Keratinocyte (primary cell): ENCODE measurements at regions not wholly inside any gene's neighbourhood (a gene's known extent, or its start where the extent isn't known, plus 50 kb on each side); places are given as distances from the start of the nearest gene placed in this dataset.

Experiments used
- DNase-seq: peaks from one replicate; pipeline ENCODE4 v3.0.0-alpha.2; 2011; ENCODE audit warnings: low read depth, missing footprints, low spot score
- FAIRE-seq: peaks from 2 replicates; lab custom pipeline; 2011; peaks lifted over from hg19 to GRCh38; lab: Jason Lieb, UNC
- H2AFZ ChIP-seq: 2 replicates; pipeline ENCODE4 v1.6.0; 2012; ENCODE audit warnings: low read length, control low read depth, inconsistent platforms; ENCODE audit not compliant: control insufficient read depth
- H3K27ac ChIP-seq: 2 replicates; pipeline ENCODE4 v1.5.1; 2011; ENCODE audit warnings: low read length; ENCODE audit not compliant: control insufficient read depth, insufficient read depth
- H3K27me3 ChIP-seq: 3 replicates; pipeline ENCODE4 v1.6.0; 2011; ENCODE audit warnings: low read length; ENCODE audit not compliant: control insufficient read depth, insufficient read depth; ENCODE audit errors: extremely low read depth
- H3K36me3 ChIP-seq, 2 experiments: 2 replicates in 1 of 2; 3 replicates in 1 of 2; pipeline ENCODE4 v1.5.1; 2011; ENCODE audit warnings: low read length in 2 of 2, mild to moderate bottlenecking in 1 of 2; ENCODE audit not compliant: control insufficient read depth in 2 of 2, insufficient read depth in 2 of 2; ENCODE audit errors: extremely low read depth in 1 of 2
- H3K4me1 ChIP-seq: 3 replicates; pipeline ENCODE4 v1.5.1; 2011; ENCODE audit warnings: low read length; ENCODE audit not compliant: control insufficient read depth, insufficient read depth; ENCODE audit errors: extremely low read depth
- H3K4me2 ChIP-seq: 3 replicates; pipeline ENCODE4 v1.6.0; 2011; ENCODE audit warnings: low read depth, low read length; ENCODE audit not compliant: control insufficient read depth, insufficient read depth; ENCODE audit errors: extremely low read depth
- H3K4me3 ChIP-seq, 3 experiments: fragments of 200-600 bp in 1 of 3; sonication (generic) in 1 of 3; 2 replicates in 2 of 3; 3 replicates in 1 of 3; pipeline ENCODE4 v1.5.1; 2011 to 2016; ENCODE audit warnings: low read length in 3 of 3, mild to moderate bottlenecking in 3 of 3, control low read depth in 2 of 3, inconsistent platforms in 1 of 3, low read depth in 1 of 3, mixed read lengths in 1 of 3, mixed run types in 1 of 3, moderate library complexity in 1 of 3; ENCODE audit not compliant: control insufficient read depth in 2 of 3, insufficient read depth in 2 of 3; ENCODE audit errors: extremely low read depth in 1 of 3
- H3K79me2 ChIP-seq: 2 replicates; pipeline ENCODE4 v1.6.0; 2012; ENCODE audit warnings: low read length; ENCODE audit not compliant: control insufficient read depth, insufficient read depth
- H3K9ac ChIP-seq: 3 replicates; pipeline ENCODE4 v1.6.0; 2011; ENCODE audit warnings: low read length; ENCODE audit not compliant: control insufficient read depth, insufficient read depth; ENCODE audit errors: extremely low read depth
- H3K9me1 ChIP-seq: 3 replicates; pipeline ENCODE4 v1.6.0; 2011; ENCODE audit warnings: low read length; ENCODE audit not compliant: control insufficient read depth, insufficient read depth; ENCODE audit errors: extremely low read depth
- H3K9me3 ChIP-seq: 2 replicates; pipeline ENCODE4 v1.5.1; 2012; ENCODE audit warnings: low read depth, low read length; ENCODE audit not compliant: control insufficient read depth
- H4K20me1 ChIP-seq: 3 replicates; pipeline ENCODE4 v1.6.0; 2011; ENCODE audit warnings: low read length; ENCODE audit not compliant: control insufficient read depth, insufficient read depth; ENCODE audit errors: extremely low read depth
- CTCF ChIP-seq, 3 experiments: IDR thresholded peaks in 1 of 3; conservative IDR thresholded peaks in 1 of 3; optimal IDR thresholded peaks in 1 of 3; 2 replicates in 2 of 3; 3 replicates in 1 of 3; pipeline versions ENCODE3 to v1.5.1; 2011; ENCODE audit warnings: low read length in 3 of 3, mild to moderate bottlenecking in 3 of 3, moderate library complexity in 2 of 3, control low read depth in 1 of 3, inconsistent platforms in 1 of 3; ENCODE audit not compliant: insufficient read depth in 2 of 3; ENCODE audit errors: extremely low read depth in 1 of 3
- EZH2 ChIP-seq: IDR thresholded peaks from one replicate; pipeline ENCODE4 v1.6.1; 2012; ENCODE audit warnings: inconsistent platforms, mild to moderate bottlenecking, low read length, moderate library complexity
- dilution Hi-C: fragments of 300-500 bp; cut with MboI; formaldehyde crosslinking; loops from one replicate; pipeline ENCODE4 v1.7.0; 2020; ENCODE audit warnings: low sequenced_read_pairs; ENCODE audit not compliant: extremely low pct_ligation_motif_present

GRCh38 chr7:157486007-157486755 lies 149.4 kb downstream of the DNAJB6 start:
- Histone ChIP-seq H3K4me2 (no peak overlapping the region), H3K36me3 (no peaks in the 10 kb centered on the region), H3K9me1 (no peaks in the 10 kb centered on the region), H3K9ac (no peak overlapping the region), H3K27ac (no peak overlapping the region), H3K27me3 (no peaks in the 10 kb centered on the region), H3K79me2 (no peaks in the 10 kb centered on the region), H3K4me3 (no peak overlapping the region), H3K9me3 (peaks cover 13% of the 10 kb centered on the region), H2AFZ (no peak overlapping the region), H3K4me1 (no peaks in the 10 kb centered on the region), H4K20me1 (no peaks in the 10 kb centered on the region)
- no peak for TF ChIP-seq EZH2
- TF ChIP-seq CTCF (optimal IDR thresholded peaks at IDR 0.05 in 1 of 3, IDR thresholded peaks at IDR 0.05 in 1 of 3, conservative IDR thresholded peaks at IDR 0.05 in 1 of 3; ENCODE audit: extremely low read depth in 1 of 3, insufficient read depth in 2 of 3, low read length in 3 of 3) = no peak
- no peak for DNase-seq
- dilution Hi-C loops = no loop called here
- FAIRE-seq = no peak

GRCh38 chr7:157487046-157487770 lies 150.4 kb downstream of the DNAJB6 start:
- no peak overlapping the region for H3K4me3 ChIP-seq
- dilution Hi-C loops = no loop called here
- H3K79me2 ChIP-seq = no peaks in the 10 kb centered on the region
- no peak for TF ChIP-seq CTCF (optimal IDR thresholded peaks at IDR 0.05 in 1 of 3, IDR thresholded peaks at IDR 0.05 in 1 of 3, conservative IDR thresholded peaks at IDR 0.05 in 1 of 3; ENCODE audit: extremely low read depth in 1 of 3, insufficient read depth in 2 of 3, low read length in 3 of 3)
- no peak for TF ChIP-seq EZH2
- no peaks in the 10 kb centered on the region for H3K27me3 ChIP-seq
- H3K4me2 ChIP-seq = no peak overlapping the region
- no peak overlapping the region for H2AFZ ChIP-seq
- H3K9me3 ChIP-seq = peaks cover 3% of the 10 kb centered on the region
- H3K9me1 ChIP-seq = no peaks in the 10 kb centered on the region
- no peak for FAIRE-seq
- H3K9ac ChIP-seq = no peak overlapping the region
- DNase-seq = no peak
- no peaks in the 10 kb centered on the region for H4K20me1 ChIP-seq
- H3K36me3 ChIP-seq = no peaks in the 10 kb centered on the region
- H3K4me1 ChIP-seq = no peaks in the 10 kb centered on the region
- H3K27ac ChIP-seq = no peak overlapping the region
